Mesenchymal stem cell (in vitro differentiated cells and primary cell): ENCODE measurements at regions not wholly inside any gene's neighbourhood (a gene's known extent, or its start where the extent isn't known, plus 50 kb on each side); places are given as distances from the start of the nearest gene placed in this dataset.
"Not testable (repeated sequence)": the region's sequence is repeated elsewhere in the genome, so short reads cannot be mapped to it uniquely, and the experiment has no call there.

Source experiments
- DNase-seq: peaks from one replicate; pipeline ENCODE4 v3.0.0-alpha.2; 2013
- H2AFZ ChIP-seq: one replicate; pipeline ENCODE4 v1.6.1; 2013; ENCODE audit warnings: low read depth, mild to moderate bottlenecking, control low read depth, inconsistent platforms, low read length, moderate library complexity
- H2AK5ac ChIP-seq: 2 replicates; pipeline ENCODE4 v1.6.1; 2013; ENCODE audit warnings: low read length, moderate library complexity, mild to moderate bottlenecking, inconsistent platforms; ENCODE audit not compliant: severe bottlenecking
- H2BK120ac ChIP-seq: one replicate; pipeline ENCODE4 v1.6.1; 2013; ENCODE audit warnings: low read depth, mild to moderate bottlenecking, inconsistent platforms, low read length, moderate library complexity
- H2BK12ac ChIP-seq, 2 experiments: one replicate each; pipeline ENCODE4 v1.6.1; 2013; ENCODE audit warnings: inconsistent platforms in 2 of 2, low read length in 2 of 2, mild to moderate bottlenecking in 2 of 2, moderate library complexity in 2 of 2, control low read depth in 1 of 2
- H2BK15ac ChIP-seq: one replicate; pipeline ENCODE4 v1.6.1; 2013; ENCODE audit warnings: mild to moderate bottlenecking, low read depth, inconsistent platforms; ENCODE audit not compliant: poor library complexity, severe bottlenecking
- H2BK5ac ChIP-seq: 2 replicates; pipeline ENCODE4 v1.6.1; 2013; ENCODE audit warnings: low read depth, mild to moderate bottlenecking, low read length, control low read depth, inconsistent platforms; ENCODE audit not compliant: poor library complexity, severe bottlenecking
- H3K14ac ChIP-seq, 2 experiments: one replicate each; pipeline ENCODE4 v1.6.1; 2013; ENCODE audit warnings: inconsistent platforms in 2 of 2, low read length in 2 of 2, control low read depth in 1 of 2, mild to moderate bottlenecking in 1 of 2, moderate library complexity in 1 of 2
- H3K18ac ChIP-seq, 2 experiments: one replicate each; pipeline ENCODE4 v1.6.1; 2013; ENCODE audit warnings: inconsistent platforms in 2 of 2, low read length in 2 of 2, control low read depth in 1 of 2, low read depth in 1 of 2, mild to moderate bottlenecking in 1 of 2
- H3K23ac ChIP-seq, 2 experiments: one replicate each; pipeline ENCODE4 v1.6.1; 2013; ENCODE audit warnings: inconsistent platforms in 2 of 2, low read length in 2 of 2, mild to moderate bottlenecking in 2 of 2, moderate library complexity in 2 of 2, control low read depth in 1 of 2
- H3K27ac ChIP-seq: 2 replicates; pipeline ENCODE4 v1.5.1; 2013; ENCODE audit warnings: mild to moderate bottlenecking, moderate library complexity, low read length, control low read depth, inconsistent platforms; ENCODE audit not compliant: poor library complexity, severe bottlenecking
- H3K27me3 ChIP-seq, 2 experiments: 2 replicates each; pipeline versions ENCODE4 v1.6.1 to v1.7.0; 2013; ENCODE audit warnings: low read length in 2 of 2, mild to moderate bottlenecking in 2 of 2, moderate library complexity in 2 of 2, control low read depth in 1 of 2, inconsistent platforms in 1 of 2; ENCODE audit not compliant: control insufficient read depth in 1 of 2, insufficient read depth in 1 of 2
- H3K36me3 ChIP-seq, 2 experiments: 2 replicates each; pipeline versions ENCODE4 v1.6.1 to v1.7.0; 2013; ENCODE audit warnings: low read length in 2 of 2, control low read depth in 1 of 2, inconsistent platforms in 1 of 2, low read depth in 1 of 2, mild to moderate bottlenecking in 1 of 2; ENCODE audit not compliant: insufficient read depth in 2 of 2, control insufficient read depth in 1 of 2
- H3K4ac ChIP-seq, 2 experiments: one replicate each; pipeline ENCODE4 v1.6.1; 2013; ENCODE audit warnings: inconsistent platforms in 2 of 2, low read length in 2 of 2, mild to moderate bottlenecking in 2 of 2, moderate library complexity in 2 of 2, control low read depth in 1 of 2, low read depth in 1 of 2
- H3K4me1 ChIP-seq: 2 replicates; pipeline ENCODE4 v1.6.1; 2013; ENCODE audit warnings: low read depth, low read length, control low read depth; ENCODE audit not compliant: control insufficient read depth, insufficient read depth
- H3K4me2 ChIP-seq: 2 replicates; pipeline ENCODE4 v1.6.1; 2013; ENCODE audit warnings: low read length, mild to moderate bottlenecking, inconsistent platforms; ENCODE audit not compliant: poor library complexity, severe bottlenecking
- H3K4me3 ChIP-seq, 2 experiments: 2 replicates each; pipeline versions ENCODE4 v1.5.1 to v1.7.0; 2013; ENCODE audit warnings: low read length in 2 of 2, mild to moderate bottlenecking in 2 of 2, control low read depth in 1 of 2, low read depth in 1 of 2; ENCODE audit not compliant: insufficient read depth in 1 of 2
- H3K79me1 ChIP-seq: replicated peaks from 2 replicates; pipeline ENCODE4 v1.6.1; 2013; ENCODE audit warnings: mild to moderate bottlenecking, control low read depth, low read length, inconsistent platforms; ENCODE audit not compliant: poor library complexity, severe bottlenecking
- H3K9ac ChIP-seq: 2 replicates; pipeline ENCODE4 v1.7.0; 2013; ENCODE audit warnings: mild to moderate bottlenecking, low read length, moderate library complexity
- H3K9me3 ChIP-seq: 2 replicates; pipeline ENCODE4 v1.7.0; 2013; ENCODE audit warnings: mild to moderate bottlenecking, low read length; ENCODE audit not compliant: control insufficient read depth
- H4K8ac ChIP-seq: one replicate; pipeline ENCODE4 v1.6.1; 2013; ENCODE audit warnings: inconsistent platforms, mild to moderate bottlenecking, low read length, moderate library complexity
- H4K91ac ChIP-seq: one replicate; pipeline ENCODE4 v1.6.1; 2013; ENCODE audit warnings: mild to moderate bottlenecking, low read length, inconsistent platforms
- WGBS: methylation state at CpG from one replicate; pipeline ENCODE4 v1.1.7; 2013; ENCODE audit warnings: mixed read lengths; 5-methylcytosine and 5-hydroxymethylcytosine counted together

- Histone ChIP-seq H3K27ac (no peak overlapping the region), H3K27me3 (no peaks in the 10 kb centered on the region), H3K9me3 (peaks cover 10% of the 10 kb centered on the region), H2AFZ (no peak overlapping the region), H4K8ac (no peak overlapping the region), H3K4me1 (no peaks in the 10 kb centered on the region), H3K79me1 (no peaks in the 10 kb centered on the region), H3K4ac (no peak overlapping the region), H3K23ac (no peak overlapping the region), H2BK12ac (no peak overlapping the region), H3K4me3 (no peak overlapping the region), H3K18ac (no peak overlapping the region), H3K9ac (no peak overlapping the region), H2BK120ac (no peak overlapping the region), H2AK5ac (no peak overlapping the region), H2BK15ac (no peak overlapping the region), H3K14ac (no peak overlapping the region), H3K4me2 (no peak overlapping the region), H4K91ac (no peak overlapping the region), H2BK5ac (no peak overlapping the region), H3K36me3 (no peaks in the 10 kb centered on the region)
- WGBS: 85% methylated on average over 13 of the region's 13 CpGs
- DNase-seq: no peak
Measured at GRCh38 chr7:57774300-57774699, 324.3 kb downstream of the ZNF716 start.

- Histone ChIP-seq H2AFZ (no peak overlapping the region), H2BK5ac (no peak overlapping the region)
Measured at GRCh38 chr7:57775396-57776088, 325.6 kb downstream of the ZNF716 start.

GRCh38 chr7:57776136-57776856 is 326.3 kb downstream of the ZNF716 start:
- not testable (repeated sequence) for H2AFZ ChIP-seq, H3K4me3 ChIP-seq, H3K4ac ChIP-seq, H4K8ac ChIP-seq, H3K9me3 ChIP-seq, H3K27me3 ChIP-seq, H2BK120ac ChIP-seq, H2BK12ac ChIP-seq, H2BK5ac ChIP-seq, H3K18ac ChIP-seq, H3K4me2 ChIP-seq, H3K79me1 ChIP-seq, H2AK5ac ChIP-seq, DNase-seq, H3K27ac ChIP-seq, H3K14ac ChIP-seq, H3K36me3 ChIP-seq, H4K91ac ChIP-seq, H2BK15ac ChIP-seq, H3K23ac ChIP-seq, H3K4me1 ChIP-seq, H3K9ac ChIP-seq
- 90% methylated on average over 36 of the region's 36 CpGs for WGBS

More at GRCh38 chr7:57775396-57776088, 325.6 kb downstream of the ZNF716 start:
- no peak overlapping the region for H2AK5ac ChIP-seq
- H3K9ac ChIP-seq: no peak overlapping the region
- H2BK15ac ChIP-seq: no peak overlapping the region
- no peak overlapping the region for H2BK120ac ChIP-seq
- H3K27ac ChIP-seq: no peak overlapping the region
- no peak overlapping the region for H4K91ac ChIP-seq
- no peak for DNase-seq
- H3K4me1 ChIP-seq: no peaks in the 10 kb centered on the region
- H3K4me2 ChIP-seq: no peak overlapping the region
- no peak overlapping the region for H3K18ac ChIP-seq
- peaks cover 10% of the 10 kb centered on the region for H3K9me3 ChIP-seq
- H2BK12ac ChIP-seq: no peak overlapping the region
- no peak overlapping the region for H3K4me3 ChIP-seq
- no peak overlapping the region for H3K23ac ChIP-seq
- H4K8ac ChIP-seq: no peak overlapping the region
- H3K27me3 ChIP-seq: no peaks in the 10 kb centered on the region
- 71% methylated on average over 17 of the region's 17 CpGs for whole genome bisulfite sequencing
- no peak overlapping the region for H3K14ac ChIP-seq
- H3K36me3 ChIP-seq: no peaks in the 10 kb centered on the region
- H3K79me1 ChIP-seq: no peaks in the 10 kb centered on the region
- H3K4ac ChIP-seq: no peak overlapping the region

- no peak overlapping the region for H3K4me3 ChIP-seq
- no peaks in the 10 kb centered on the region for H3K79me1 ChIP-seq
- no peak overlapping the region for H3K9ac ChIP-seq
- no peak overlapping the region for H2BK12ac ChIP-seq
- no peak overlapping the region for H3K27ac ChIP-seq
- H4K8ac ChIP-seq: no peak overlapping the region
- no peak overlapping the region for H3K4me2 ChIP-seq
- no peaks in the 10 kb centered on the region for H3K4me1 ChIP-seq
- H3K18ac ChIP-seq: no peak overlapping the region
- 87% methylated on average over 10 of the region's 10 CpGs for WGBS
- H2BK15ac ChIP-seq: no peak overlapping the region
- H3K14ac ChIP-seq: no peak overlapping the region
- H2BK5ac ChIP-seq: no peak overlapping the region
- H3K36me3 ChIP-seq: no peaks in the 10 kb centered on the region
- H2AK5ac ChIP-seq: no peak overlapping the region
- H3K23ac ChIP-seq: no peak overlapping the region
- H3K4ac ChIP-seq: no peak overlapping the region
- H4K91ac ChIP-seq: no peak overlapping the region
- no peaks in the 10 kb centered on the region for H3K9me3 ChIP-seq
- DNase-seq: no peak
- H3K27me3 ChIP-seq: no peaks in the 10 kb centered on the region
- H2AFZ ChIP-seq: no peak overlapping the region
- H2BK120ac ChIP-seq: no peak overlapping the region
Measured at GRCh38 chr7:57789130-57789529, 339.2 kb downstream of the ZNF716 start.
